ENCODE measurements at regions not wholly inside any gene's neighbourhood (a gene's known extent, or its start where the extent isn't known, plus 50 kb on each side); places are given as distances from the start of the nearest gene placed in this dataset.

- TF ChIP-seq MTA3 (CRISPR knock-in tag; IDR thresholded peaks at IDR 0.05): no peak
- TF ChIP-seq TFE3 (CRISPR knock-in tag; IDR thresholded peaks at IDR 0.05): no peak
- no peak for TF ChIP-seq ZNF724P (CRISPR knock-in tag; IDR thresholded peaks at IDR 0.05; ENCODE audit: borderline replicate concordance)
- TF ChIP-seq ZNF484 (CRISPR knock-in tag; IDR thresholded peaks at IDR 0.05; ENCODE audit: borderline replicate concordance, low read depth): no peak
- no peak for TF ChIP-seq CTCF (CRISPR knock-in tag; IDR thresholded peaks at IDR 0.05)
- no peak for TF ChIP-seq AHR (CRISPR knock-in tag; IDR thresholded peaks at IDR 0.05)
- TF ChIP-seq SIX1 (CRISPR knock-in tag; IDR thresholded peaks at IDR 0.05; ENCODE audit: borderline replicate concordance): no peak
- TF ChIP-seq ZFP1 (CRISPR knock-in tag; IDR thresholded peaks at IDR 0.05): no peak
- no peak for TF ChIP-seq ZNF431 (CRISPR knock-in tag; IDR thresholded peaks at IDR 0.05; ENCODE audit: borderline replicate concordance, low read depth)
These were observed 765.5 kb downstream of the OTOL1 start for GRCh38 chr3:162262129-162262528.

Data from HepG2 (cell line).